ENCODE measurements at regions not wholly inside any gene's neighbourhood (a gene's known extent, or its start where the extent isn't known, plus 50 kb on each side); places are given as distances from the start of the nearest gene placed in this dataset.

- TF ChIP-seq GATA3 (IDR thresholded peaks at IDR 0.05; ENCODE audit: low read depth, low read length) (no peak), GATA2 (IDR thresholded peaks at IDR 0.05; ENCODE audit: low read depth, low read length) (no peak)
Measured at GRCh38 chr14:104346608-104347007, 208.2 kb downstream of the KIF26A start.
